ENCODE measurements at regions not wholly inside any gene's neighbourhood (a gene's known extent, or its start where the extent isn't known, plus 50 kb on each side); places are given as distances from the start of the nearest gene placed in this dataset.
"Not testable (repeated sequence)": the region's sequence is repeated elsewhere in the genome, so short reads cannot be mapped to it uniquely, and the experiment has no call there.

DNA sequence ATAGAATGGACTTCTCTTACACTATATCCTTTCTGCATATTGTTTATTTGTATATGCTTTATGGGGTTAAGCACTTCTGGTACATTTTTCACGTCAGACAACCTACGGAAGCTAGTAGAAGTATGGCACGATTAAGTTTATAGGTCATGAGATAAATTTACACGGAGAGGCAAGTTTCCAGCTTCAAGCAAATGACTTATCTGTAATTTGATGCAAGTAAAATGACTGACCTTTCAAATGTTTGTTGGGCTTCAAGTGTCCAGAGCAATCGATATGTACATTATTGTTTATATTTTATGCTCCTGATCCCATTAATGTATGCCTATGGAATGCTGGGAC lies 97.5 kb upstream of the EFEMP1 start:
- no peak for DNase-seq (ENCODE audit: low read depth)

- DNase-seq (ENCODE audit: low read depth) = no peak
Observed at GRCh38 chr2:56021579-56021978, 98.0 kb upstream of the EFEMP1 start.

- no peak for DNase-seq (ENCODE audit: low read depth)
Observed at GRCh38 chr2:56025469-56026193, 102.0 kb upstream of the EFEMP1 start.

DNA sequence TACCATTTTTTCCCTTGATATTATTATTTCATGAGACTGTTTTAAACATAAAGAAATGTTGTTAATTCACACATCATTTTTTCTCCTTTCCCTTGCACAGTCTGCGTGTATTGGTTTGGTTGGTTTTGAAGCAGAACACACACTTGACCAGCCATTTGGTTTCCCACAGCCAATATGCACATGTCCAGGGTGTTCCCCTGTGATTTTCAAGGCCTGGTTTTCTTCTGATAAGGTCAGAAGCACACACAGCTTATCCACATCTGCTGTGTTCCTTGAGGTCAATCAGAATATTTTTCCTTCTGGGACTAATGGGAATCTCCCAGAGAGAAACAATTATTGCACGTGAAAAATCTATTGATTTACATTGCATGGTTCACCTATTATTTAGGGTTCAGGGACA lies 103.2 kb upstream of the EFEMP1 start:
- no peak for DNase-seq (ENCODE audit: low read depth)

- DNase-seq (ENCODE audit: low read depth) = no peak
Observed at GRCh38 chr2:56030062-56030461, 106.5 kb upstream of the EFEMP1 start.

DNA sequence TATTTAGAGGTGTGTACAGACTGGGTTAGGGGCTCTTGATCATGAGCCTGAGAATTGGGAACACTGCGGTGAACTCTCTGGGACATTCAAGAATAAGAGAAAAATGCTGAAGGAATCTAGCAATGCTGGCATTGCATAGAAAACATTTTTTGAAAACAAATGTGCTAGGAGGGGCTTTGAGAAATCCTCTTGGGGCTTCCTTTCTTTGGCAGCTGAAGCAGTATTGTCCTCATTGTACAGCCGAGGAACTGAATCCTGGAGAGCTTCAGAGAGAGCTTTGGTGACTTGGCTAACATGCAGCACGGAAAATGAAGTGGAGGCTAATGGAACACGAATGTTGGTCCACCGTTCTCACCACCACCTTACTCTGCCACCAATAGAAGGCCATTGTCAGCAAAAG lies 107.3 kb upstream of the EFEMP1 start:
- DNase-seq (ENCODE audit: low read depth) = no peak

GRCh38 chr2:56034258-56034657 lies 110.7 kb upstream of the EFEMP1 start:
- no peak for DNase-seq (ENCODE audit: low read depth)

DNA sequence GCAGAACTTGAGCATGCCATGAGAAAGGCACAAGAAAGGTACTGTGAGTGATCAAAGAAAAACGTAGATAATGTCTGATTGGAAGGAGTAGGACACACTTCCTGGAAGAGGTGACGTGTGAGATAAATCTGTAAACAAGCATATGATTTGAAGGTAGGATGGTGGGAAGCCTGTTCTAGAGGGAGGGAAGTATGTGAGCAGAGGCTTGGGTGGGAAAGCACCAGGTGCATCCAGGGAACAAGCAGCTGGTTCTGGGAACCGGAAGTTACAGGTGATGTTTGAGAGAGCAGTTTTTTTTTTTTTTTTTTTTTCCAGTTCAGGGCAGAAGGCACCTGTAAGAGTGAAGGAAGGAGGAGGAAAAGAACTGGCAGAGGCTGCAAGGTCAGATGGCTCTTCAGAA lies 116.6 kb upstream of the EFEMP1 start:
- no peak for DNase-seq (ENCODE audit: low read depth)

- DNase-seq (ENCODE audit: low read depth) = no peak
Observed at GRCh38 chr2:56040834-56041233, 117.3 kb upstream of the EFEMP1 start.

GRCh38 chr2:56047136-56047535 lies 123.6 kb upstream of the EFEMP1 start:
- no peak for DNase-seq (ENCODE audit: low read depth)

DNA sequence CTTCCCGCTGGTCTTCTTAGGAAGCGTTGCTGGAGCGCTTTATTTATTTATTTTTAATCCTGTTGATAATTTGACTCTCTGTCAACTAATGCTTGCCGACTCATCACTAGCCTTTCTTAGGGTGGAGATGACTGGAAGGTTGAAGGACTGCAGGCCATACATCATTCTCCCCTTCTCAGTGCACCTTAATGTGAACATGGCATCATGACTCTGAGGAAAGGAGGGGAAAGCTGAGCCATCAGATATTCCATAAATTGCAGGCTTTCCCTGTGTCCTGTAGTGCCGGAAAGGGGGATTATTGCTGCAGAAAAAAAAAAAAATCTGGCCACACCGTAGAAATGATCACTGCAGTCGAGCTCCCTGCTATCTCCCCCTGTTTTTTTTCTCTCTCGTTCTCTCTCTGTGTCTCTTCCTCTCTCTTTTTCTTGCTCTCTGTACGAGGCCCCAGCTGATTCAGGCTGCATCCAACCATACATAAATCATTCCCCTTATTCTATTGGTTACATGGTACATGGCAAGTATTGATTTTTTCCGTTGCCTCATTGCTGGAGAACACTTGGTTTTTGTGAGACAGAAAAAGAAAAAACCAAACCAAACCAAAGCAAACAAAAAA lies 125.8 kb upstream of the EFEMP1 start:
- DNase-seq (ENCODE audit: low read depth) = no peak

GRCh38 chr2:56053679-56054078 lies 130.1 kb upstream of the EFEMP1 start:
- no peak for DNase-seq (ENCODE audit: low read depth)

- no peak for DNase-seq (ENCODE audit: low read depth)
Observed at GRCh38 chr2:56055405-56055804, 128.4 kb upstream of the CCDC85A start.

GRCh38 chr2:56061327-56061726 lies 122.5 kb upstream of the CCDC85A start:
- not testable (repeated sequence) for DNase-seq (ENCODE audit: low read depth)

GRCh38 chr2:56068746-56069145 lies 115.0 kb upstream of the CCDC85A start:
- DNase-seq (ENCODE audit: low read depth) = no peak

DNA sequence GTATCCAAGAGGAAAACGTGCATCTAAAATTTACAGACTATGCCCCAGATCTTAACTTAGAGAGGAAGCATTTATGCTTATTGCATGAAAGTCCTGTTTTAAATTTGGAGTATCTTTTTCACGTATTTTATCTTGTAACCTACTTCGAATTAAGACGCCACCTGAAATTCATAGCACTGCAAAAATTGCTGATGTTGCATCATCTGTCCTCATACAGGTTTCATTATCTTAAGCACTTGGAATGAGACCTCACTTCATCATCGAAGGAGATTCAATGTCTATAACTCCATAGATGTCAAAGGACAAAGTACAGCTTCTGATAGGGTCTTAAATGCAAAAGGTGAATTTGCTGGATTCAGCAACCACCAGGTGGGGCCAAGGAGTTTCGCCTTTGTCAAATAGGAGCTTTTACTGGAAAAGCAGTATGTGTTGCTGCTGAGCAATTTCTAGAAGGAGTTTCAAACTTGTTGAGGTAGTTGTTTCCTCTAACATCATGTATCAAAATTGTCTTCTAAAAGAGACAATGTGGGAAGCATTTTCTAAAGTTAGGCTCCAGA lies 106.4 kb upstream of the CCDC85A start:
- DNase-seq (ENCODE audit: low read depth) = peak; percentile 31

GRCh38 chr2:56082665-56083064 lies 101.1 kb upstream of the CCDC85A start:
- DNase-seq (ENCODE audit: low read depth) = no peak

DNA sequence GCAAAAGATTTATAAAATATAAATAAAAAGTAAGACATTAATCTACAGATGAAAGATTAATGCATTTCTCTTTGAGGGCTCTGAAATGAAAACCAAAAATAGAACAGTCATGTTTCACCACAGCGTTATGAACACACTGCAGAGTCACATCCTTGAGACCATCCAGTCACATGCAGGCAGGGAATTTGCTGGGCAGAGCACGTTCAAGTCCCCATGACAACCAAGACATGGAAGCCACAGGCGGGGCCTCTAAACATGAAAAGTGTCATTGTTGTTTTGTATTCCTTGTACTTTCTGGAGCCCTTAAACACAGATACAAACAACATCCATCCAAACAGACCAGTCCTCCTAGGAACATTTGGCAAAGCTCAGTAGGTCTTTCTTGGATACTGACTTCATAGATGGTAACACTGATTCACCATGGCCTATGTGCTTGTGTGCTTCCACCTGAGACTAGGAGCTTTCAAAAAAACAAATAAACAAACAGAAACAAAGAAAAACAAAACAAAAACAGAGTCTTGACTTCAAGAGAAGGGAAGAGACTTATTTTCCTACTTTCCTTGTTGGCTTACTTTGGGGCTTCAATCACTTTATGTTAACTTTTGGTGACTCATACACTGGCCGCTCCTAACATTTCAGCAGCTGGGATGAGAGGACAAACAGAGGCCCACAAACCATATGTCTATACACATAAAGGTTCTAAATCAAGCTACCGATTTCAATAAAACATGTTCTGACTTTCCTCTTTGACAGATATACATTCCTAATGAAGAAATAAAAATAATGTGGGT lies 99.5 kb upstream of the CCDC85A start:
- peak; percentile 48 for DNase-seq (ENCODE audit: low read depth)

DNA sequence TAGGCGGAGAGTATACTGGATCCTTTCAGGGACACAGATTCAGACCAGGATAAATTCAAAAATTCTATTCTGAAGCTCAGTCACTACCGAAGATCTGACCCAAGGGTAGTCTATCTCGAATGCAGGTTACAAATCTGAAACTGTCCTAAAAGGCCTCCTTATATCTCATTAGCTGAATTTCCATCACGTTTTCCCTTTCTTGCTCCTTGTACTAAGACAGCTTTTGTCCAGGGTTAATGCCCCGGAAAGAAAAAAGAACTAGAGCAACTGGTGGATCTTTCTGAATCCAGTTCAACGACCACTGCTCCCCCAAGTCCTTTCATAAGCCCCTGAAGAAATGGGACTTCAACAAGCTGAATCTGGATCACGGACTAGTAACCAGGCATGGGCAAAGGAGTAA lies 97.5 kb upstream of the CCDC85A start:
- no peak for DNase-seq (ENCODE audit: low read depth)

DNA sequence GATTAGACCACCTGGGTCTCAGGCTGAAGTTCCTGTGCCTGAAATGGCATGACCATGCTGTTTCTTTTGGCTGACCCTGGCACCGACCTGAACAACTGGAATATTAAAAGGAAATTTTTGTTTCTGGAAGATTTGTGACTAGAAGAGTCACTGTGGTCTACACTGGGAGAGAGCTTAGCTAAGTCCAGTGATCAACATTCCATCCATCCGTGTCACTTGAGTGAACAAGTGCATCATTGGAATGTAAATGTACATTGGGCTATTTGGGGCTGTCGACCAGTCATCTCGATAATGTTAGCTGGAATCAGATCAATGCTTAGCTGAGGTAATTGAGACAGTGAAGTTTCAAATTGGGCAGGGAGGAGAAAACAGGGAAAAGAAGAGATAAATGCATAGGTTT lies 95.4 kb upstream of the CCDC85A start:
- no peak for DNase-seq (ENCODE audit: low read depth)

DNA sequence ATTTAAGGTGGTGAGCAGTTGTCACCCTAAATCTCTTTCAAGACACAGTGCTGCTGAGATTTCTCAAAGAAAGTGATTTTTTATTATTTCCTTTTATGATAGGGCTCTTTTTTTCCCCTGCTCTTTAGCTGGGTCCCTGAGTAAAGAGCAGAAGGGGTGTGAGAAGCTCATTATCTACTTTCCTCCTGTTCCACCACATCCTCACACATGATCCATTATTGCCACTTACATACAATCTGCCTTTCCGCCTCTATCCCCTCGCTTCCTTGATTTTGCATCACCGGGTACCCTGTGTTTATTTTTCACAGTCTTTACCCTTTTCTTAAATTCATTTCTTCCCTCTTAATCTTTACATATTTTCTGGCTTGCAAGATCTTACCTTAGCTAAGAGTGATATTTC lies 93.9 kb upstream of the CCDC85A start:
- no peak for DNase-seq (ENCODE audit: low read depth)

DNA sequence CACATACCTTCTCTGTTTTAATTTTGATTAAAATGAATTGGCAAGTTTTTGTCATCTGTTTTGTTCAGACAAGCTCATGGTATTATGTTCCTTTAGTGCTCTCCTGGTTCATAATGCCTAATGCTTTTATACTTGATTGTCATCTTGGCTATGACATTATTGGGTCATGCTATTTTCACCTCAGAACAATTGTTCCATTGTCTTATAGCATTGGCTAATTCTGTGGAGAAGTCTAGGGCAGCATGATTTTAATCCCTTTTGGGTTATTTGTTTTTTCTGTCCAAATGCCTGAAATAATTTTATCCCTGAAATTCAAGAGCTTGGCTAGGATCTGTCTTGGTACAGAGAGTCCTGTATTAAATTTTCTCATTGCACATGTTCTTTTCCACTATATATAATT lies 83.8 kb upstream of the CCDC85A start:
- no peak for DNase-seq (ENCODE audit: low read depth)

DNA sequence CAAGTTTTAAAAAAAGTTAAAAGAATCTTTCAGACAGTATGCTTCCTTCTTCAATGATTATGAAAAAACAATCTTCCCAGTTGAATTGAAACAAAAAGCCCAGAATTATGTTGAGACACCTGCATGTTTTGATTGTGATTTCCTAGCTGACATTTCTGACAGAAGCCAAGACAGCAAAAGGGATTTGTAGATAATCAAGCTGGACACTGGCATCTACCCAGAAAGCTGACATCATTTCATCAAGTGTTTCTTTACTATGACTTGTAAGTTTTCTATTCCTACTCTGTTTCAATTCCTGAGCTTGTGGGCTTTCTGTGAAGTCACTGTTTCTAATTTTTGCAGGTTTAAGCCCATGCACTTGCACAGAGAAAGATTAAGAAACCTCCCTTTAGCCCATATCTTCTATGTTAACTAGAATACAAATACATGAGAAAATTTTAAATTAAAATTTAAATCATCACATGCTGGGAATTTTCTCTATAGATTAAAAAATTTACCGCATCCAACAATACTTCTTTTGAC lies 82.9 kb upstream of the CCDC85A start:
- no peak for DNase-seq (ENCODE audit: low read depth)
